ENCODE measurements at regions not wholly inside any gene's neighbourhood (a gene's known extent, or its start where the extent isn't known, plus 50 kb on each side); places are given as distances from the start of the nearest gene placed in this dataset.
"Not testable (repeated sequence)": the region's sequence is repeated elsewhere in the genome, so short reads cannot be mapped to it uniquely, and the experiment has no call there.

DNA sequence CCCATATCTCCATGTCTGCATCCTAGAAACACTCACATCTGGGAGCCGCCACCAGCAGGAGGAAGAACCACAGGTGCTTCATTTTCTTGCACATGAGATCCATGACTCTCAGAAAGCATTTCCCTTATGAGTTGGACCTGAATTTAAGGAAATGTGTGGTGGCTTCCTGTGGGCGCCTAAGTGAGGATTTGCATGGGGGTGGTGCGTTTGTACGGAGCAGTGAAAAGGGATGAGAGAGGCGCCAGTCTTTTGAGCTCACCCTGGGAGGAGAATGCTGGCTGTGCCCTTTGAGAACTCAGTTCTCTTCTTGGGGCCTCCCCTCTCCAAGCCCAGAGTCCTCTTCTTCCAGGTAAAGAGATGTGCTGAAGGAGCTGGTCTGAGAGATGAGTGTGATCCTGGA is 895.7 kb downstream of the TMEM121 start:
- TF ChIP-seq POLR2AphosphoS5 (IDR thresholded peaks at IDR 0.05; ENCODE audit: low read depth) (no peak), GABPA (IDR thresholded peaks at IDR 0.05; ENCODE audit: low read depth) (no peak), SPI1 (IDR thresholded peaks at IDR 0.05; ENCODE audit: borderline replicate concordance, low read depth) (no peak)
- TF ChIP-seq, protein P1, sequence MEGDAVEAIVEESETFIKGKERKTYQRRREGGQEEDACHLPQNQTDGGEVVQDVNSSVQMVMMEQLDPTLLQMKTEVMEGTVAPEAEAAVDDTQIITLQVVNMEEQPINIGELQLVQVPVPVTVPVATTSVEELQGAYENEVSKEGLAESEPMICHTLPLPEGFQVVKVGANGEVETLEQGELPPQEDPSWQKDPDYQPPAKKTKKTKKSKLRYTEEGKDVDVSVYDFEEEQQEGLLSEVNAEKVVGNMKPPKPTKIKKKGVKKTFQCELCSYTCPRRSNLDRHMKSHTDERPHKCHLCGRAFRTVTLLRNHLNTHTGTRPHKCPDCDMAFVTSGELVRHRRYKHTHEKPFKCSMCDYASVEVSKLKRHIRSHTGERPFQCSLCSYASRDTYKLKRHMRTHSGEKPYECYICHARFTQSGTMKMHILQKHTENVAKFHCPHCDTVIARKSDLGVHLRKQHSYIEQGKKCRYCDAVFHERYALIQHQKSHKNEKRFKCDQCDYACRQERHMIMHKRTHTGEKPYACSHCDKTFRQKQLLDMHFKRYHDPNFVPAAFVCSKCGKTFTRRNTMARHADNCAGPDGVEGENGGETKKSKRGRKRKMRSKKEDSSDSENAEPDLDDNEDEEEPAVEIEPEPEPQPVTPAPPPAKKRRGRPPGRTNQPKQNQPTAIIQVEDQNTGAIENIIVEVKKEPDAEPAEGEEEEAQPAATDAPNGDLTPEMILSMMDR (IDR thresholded peaks at IDR 0.05; ENCODE audit: insufficient read depth, low read length): no peak
- TF ChIP-seq, protein P2, sequence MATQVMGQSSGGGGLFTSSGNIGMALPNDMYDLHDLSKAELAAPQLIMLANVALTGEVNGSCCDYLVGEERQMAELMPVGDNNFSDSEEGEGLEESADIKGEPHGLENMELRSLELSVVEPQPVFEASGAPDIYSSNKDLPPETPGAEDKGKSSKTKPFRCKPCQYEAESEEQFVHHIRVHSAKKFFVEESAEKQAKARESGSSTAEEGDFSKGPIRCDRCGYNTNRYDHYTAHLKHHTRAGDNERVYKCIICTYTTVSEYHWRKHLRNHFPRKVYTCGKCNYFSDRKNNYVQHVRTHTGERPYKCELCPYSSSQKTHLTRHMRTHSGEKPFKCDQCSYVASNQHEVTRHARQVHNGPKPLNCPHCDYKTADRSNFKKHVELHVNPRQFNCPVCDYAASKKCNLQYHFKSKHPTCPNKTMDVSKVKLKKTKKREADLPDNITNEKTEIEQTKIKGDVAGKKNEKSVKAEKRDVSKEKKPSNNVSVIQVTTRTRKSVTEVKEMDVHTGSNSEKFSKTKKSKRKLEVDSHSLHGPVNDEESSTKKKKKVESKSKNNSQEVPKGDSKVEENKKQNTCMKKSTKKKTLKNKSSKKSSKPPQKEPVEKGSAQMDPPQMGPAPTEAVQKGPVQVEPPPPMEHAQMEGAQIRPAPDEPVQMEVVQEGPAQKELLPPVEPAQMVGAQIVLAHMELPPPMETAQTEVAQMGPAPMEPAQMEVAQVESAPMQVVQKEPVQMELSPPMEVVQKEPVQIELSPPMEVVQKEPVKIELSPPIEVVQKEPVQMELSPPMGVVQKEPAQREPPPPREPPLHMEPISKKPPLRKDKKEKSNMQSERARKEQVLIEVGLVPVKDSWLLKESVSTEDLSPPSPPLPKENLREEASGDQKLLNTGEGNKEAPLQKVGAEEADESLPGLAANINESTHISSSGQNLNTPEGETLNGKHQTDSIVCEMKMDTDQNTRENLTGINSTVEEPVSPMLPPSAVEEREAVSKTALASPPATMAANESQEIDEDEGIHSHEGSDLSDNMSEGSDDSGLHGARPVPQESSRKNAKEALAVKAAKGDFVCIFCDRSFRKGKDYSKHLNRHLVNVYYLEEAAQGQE (IDR thresholded peaks at IDR 0.05; ENCODE audit: insufficient replicate concordance, low read depth): no peak
- H3K4me3 ChIP-seq (replicated peaks; ENCODE audit: insufficient read depth, low read length): no peak overlapping the region
- DNase-seq (ENCODE audit: low read depth in 1 of 2, low spot score in 1 of 2): no peak
- no peak overlapping the region for H3K27ac ChIP-seq (replicated peaks)
- H3K27me3 ChIP-seq (ENCODE audit: insufficient read depth, poor library complexity, severe bottlenecking): no peaks in the 10 kb centered on the region

DNA sequence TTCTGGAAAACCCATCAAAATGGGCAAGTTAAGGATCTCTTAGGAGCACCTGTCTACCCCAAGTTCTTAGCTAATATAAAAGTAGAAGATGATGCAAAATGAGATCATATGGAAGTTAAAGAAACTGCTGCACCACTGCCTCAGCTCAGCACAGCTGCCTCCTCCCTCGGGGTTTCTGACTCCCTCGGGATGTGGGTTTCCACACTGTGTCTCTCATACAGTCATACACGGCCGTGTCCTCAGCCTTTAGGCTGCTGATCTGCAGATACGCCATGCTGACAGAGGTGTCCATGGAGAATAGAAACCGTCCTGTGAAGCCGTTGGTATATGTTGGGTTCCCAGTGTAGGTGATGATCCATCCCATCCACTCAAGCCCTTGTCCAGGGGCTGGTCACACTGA is 898.8 kb downstream of the TMEM121 start:
- not testable (repeated sequence) for H3K4me3 ChIP-seq (replicated peaks; ENCODE audit: insufficient read depth, low read length); DNase-seq (ENCODE audit: low read depth in 1 of 2, low spot score in 1 of 2); H3K27me3 ChIP-seq (ENCODE audit: insufficient read depth, poor library complexity, severe bottlenecking); H3K27ac ChIP-seq (replicated peaks)

DNA sequence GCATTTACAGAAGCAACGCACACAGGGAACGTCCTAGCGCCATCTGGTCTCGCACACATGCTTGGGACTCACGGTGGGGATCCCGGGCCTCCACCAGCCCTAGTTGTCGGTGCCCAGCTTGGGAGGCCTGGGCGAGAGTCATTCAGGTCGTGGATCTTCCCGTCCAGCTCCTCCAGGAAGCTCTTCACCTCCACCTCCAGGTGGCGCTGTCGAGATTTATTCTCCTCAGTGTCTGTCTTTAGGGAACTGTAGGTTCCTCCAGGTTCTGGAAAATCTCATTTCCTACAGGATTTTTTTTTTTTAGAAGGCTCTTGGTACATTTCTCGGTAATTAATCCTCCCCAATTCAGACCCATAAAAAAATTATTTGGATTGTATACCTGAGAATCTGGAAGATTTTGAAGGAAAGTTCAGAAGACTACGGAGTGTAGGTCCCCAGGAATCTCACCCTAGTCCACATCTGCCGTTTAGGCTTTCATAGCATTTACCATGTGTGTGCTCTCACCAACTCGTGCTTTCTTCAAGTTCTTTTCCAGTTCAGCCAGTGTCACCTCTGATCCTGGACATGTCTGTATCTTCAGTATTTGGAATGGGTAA is 910.0 kb downstream of the TMEM121 start:
- TF ChIP-seq, protein P2 (IDR thresholded peaks at IDR 0.05; ENCODE audit: insufficient replicate concordance, low read depth): no peak
- TF ChIP-seq, protein P1 (IDR thresholded peaks at IDR 0.05; ENCODE audit: insufficient read depth, low read length): peak; percentile 40
- no peak for TF ChIP-seq GABPA (IDR thresholded peaks at IDR 0.05; ENCODE audit: low read depth)
- peak; percentile 8 to 56 for DNase-seq (ENCODE audit: low read depth in 1 of 2, low spot score in 1 of 2)
- no peak overlapping the region for H3K4me3 ChIP-seq (replicated peaks; ENCODE audit: insufficient read depth, low read length)

DNA sequence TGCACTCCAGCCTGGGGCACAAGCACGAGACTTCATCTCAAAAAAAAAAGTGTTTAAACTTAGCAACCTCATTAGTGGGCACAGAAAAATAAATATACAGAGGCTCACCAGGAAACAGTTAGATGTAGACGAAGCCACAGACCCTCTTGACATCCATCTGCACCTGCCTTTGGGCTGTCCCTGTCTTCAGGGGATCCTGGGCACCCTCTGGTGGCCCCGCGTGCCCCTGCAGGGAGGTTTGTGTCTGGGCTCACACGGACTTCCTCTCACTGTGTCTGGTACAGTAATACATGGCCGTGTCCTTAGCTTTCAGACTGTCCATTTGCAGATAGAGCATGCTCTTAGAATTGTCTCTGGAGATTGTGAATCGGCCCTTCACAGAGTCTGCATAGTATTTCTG is 916.5 kb downstream of the TMEM121 start:
- no peak overlapping the region for H3K27ac ChIP-seq (replicated peaks)
- peak in 1 of 2 experiments; percentile 7 for DNase-seq (ENCODE audit: low read depth in 1 of 2, low spot score in 1 of 2)
- TF ChIP-seq POLR2AphosphoS5 (IDR thresholded peaks at IDR 0.05; ENCODE audit: low read depth) (no peak), GABPA (IDR thresholded peaks at IDR 0.05; ENCODE audit: low read depth) (no peak), SPI1 (IDR thresholded peaks at IDR 0.05; ENCODE audit: borderline replicate concordance, low read depth) (peak; percentile 66)
- TF ChIP-seq, protein P2 (IDR thresholded peaks at IDR 0.05; ENCODE audit: insufficient replicate concordance, low read depth): no peak
- TF ChIP-seq, protein P1 (IDR thresholded peaks at IDR 0.05; ENCODE audit: insufficient read depth, low read length): peak; percentile 31
- H3K4me3 ChIP-seq (replicated peaks; ENCODE audit: insufficient read depth, low read length): no peak overlapping the region
- H3K27me3 ChIP-seq (ENCODE audit: insufficient read depth, poor library complexity, severe bottlenecking): no peaks in the 10 kb centered on the region

More for the DNA sequence above, 910.0 kb downstream of the TMEM121 start:
- Histone ChIP-seq H3K27ac (replicated peaks) (no peak overlapping the region), H3K27me3 (ENCODE audit: insufficient read depth, poor library complexity, severe bottlenecking) (no peaks in the 10 kb centered on the region)
